WTC11 (cell line): ENCODE measurements at regions not wholly inside any gene's neighbourhood (a gene's known extent, or its start where the extent isn't known, plus 50 kb on each side); places are given as distances from the start of the nearest gene placed in this dataset.
A peak's percentile ranks its signal among the peaks of the same experiment; 100 is the strongest.
"Not testable (repeated sequence)": the region's sequence is repeated elsewhere in the genome, so short reads cannot be mapped to it uniquely, and the experiment has no call there.

Experiments
- ATAC-seq: fragments of 200-7000 bp; cut with Tn5 transposase; 2 replicates; pipeline ENCODE4 v1.10.0; 2021; ENCODE audit warnings: mild to moderate bottlenecking, moderate library complexity
- CTCF ChIA-PET: fragments of 300-600 bp; sonication (Branson Sonifier 250); formaldehyde crosslinking; loops from one replicate; lab custom pipeline; 2021; ENCODE audit warnings: antibody characterized with exemption; lab: Charles Lee
- POLR2A ChIA-PET: fragments of 350-600 bp; sonication (Branson Sonifier 250); formaldehyde crosslinking; loops from one replicate; lab custom pipeline; 2021; ENCODE audit warnings: antibody characterized with exemption; lab: Charles Lee
- DNase-seq: peaks from one replicate; pipeline ENCODE4 v3.0.0; 2021; ENCODE audit warnings: low spot score
- H3K27ac Mint-ChIP-seq: 2 replicates; pipeline ENCODE4 v1.8.0; 2021; ENCODE audit warnings: mixed read lengths
- H3K27me3 Mint-ChIP-seq: 2 replicates; pipeline ENCODE4 v1.8.0; 2021; ENCODE audit warnings: low read depth, mild to moderate bottlenecking, moderate library complexity, mixed read lengths
- H3K36me3 Mint-ChIP-seq: 2 replicates; pipeline ENCODE4 v1.8.0; 2021; ENCODE audit warnings: mixed read lengths
- H3K4me1 Mint-ChIP-seq: 2 replicates; pipeline ENCODE4 v1.8.0; 2022; ENCODE audit warnings: mixed read lengths
- H3K4me3 Mint-ChIP-seq: 2 replicates; pipeline ENCODE4 v1.8.0; 2021; ENCODE audit warnings: mild to moderate bottlenecking, moderate library complexity, mixed read lengths
- H3K9me3 Mint-ChIP-seq: 2 replicates; pipeline ENCODE4 v1.8.0; 2021; ENCODE audit warnings: mixed read lengths
- ATF2 ChIP-seq: sonication (generic); formaldehyde crosslinking; IDR thresholded peaks from 2 replicates; pipeline ENCODE4 v1.8.1; 2022; ENCODE audit warnings: low read depth, missing genetic modification reagents, borderline replicate concordance
- ATF3 ChIP-seq: sonication (generic); formaldehyde crosslinking; conservative IDR thresholded peaks from 2 replicates; pipeline ENCODE4 v1.8.1; 2022; ENCODE audit warnings: mild to moderate bottlenecking, missing genetic modification reagents
- E2F5 ChIP-seq: sonication (generic); formaldehyde crosslinking; IDR thresholded peaks from 2 replicates; pipeline ENCODE4 v1.8.1; 2022; ENCODE audit warnings: mild to moderate bottlenecking, moderate library complexity, missing genetic modification reagents
- FOXK1 ChIP-seq: sonication (generic); formaldehyde crosslinking; IDR thresholded peaks from 2 replicates; pipeline ENCODE4 v1.8.0; 2022; ENCODE audit warnings: mild to moderate bottlenecking, moderate library complexity, missing genetic modification reagents
- HMGA2 ChIP-seq: fragments of 250-450 bp; sonication (Bioruptor Pico); IDR thresholded peaks from 2 replicates; pipeline ENCODE4 v1.4.0; 2021; ENCODE audit warnings: mild to moderate bottlenecking, moderate library complexity
- USF2 ChIP-seq: sonication (generic); formaldehyde crosslinking; IDR thresholded peaks from 2 replicates; pipeline ENCODE4 v1.8.1; 2023; ENCODE audit warnings: mild to moderate bottlenecking, missing genetic modification reagents, moderate library complexity
- ZNF121 ChIP-seq: sonication (generic); formaldehyde crosslinking; IDR thresholded peaks from 2 replicates; pipeline ENCODE4 v1.8.0; 2023; ENCODE audit warnings: missing genetic modification reagents
- ZNF317 ChIP-seq: sonication (generic); formaldehyde crosslinking; IDR thresholded peaks from 2 replicates; pipeline ENCODE4 v1.8.1; 2023; ENCODE audit warnings: low read depth, mild to moderate bottlenecking, moderate library complexity, missing genetic modification reagents, borderline replicate concordance
- TF ChIP-seq, protein P1 (sequence below): sonication (generic); formaldehyde crosslinking; IDR thresholded peaks from 2 replicates; pipeline ENCODE4 v1.8.1; 2023; ENCODE audit warnings: mild to moderate bottlenecking, missing genetic modification reagents, borderline replicate concordance

- TF ChIP-seq USF2 (CRISPR knock-in tag) (no peak), ATF2 (CRISPR knock-in tag) (no peak), FOXK1 (CRISPR knock-in tag) (no peak), ZNF121 (CRISPR knock-in tag) (no peak)
Measured at GRCh38 chr14:45939572-45939971, 686.6 kb upstream of the MIS18BP1 start (continued).

GRCh38 chr14:45919995-45920394 is 667.0 kb upstream of the MIS18BP1 start:
- H3K27ac Mint-ChIP-seq, DNase-seq, CTCF ChIA-PET, H3K27me3 Mint-ChIP-seq, H3K4me3 Mint-ChIP-seq, ATAC-seq, H3K4me1 Mint-ChIP-seq, POLR2A ChIA-PET: not testable (repeated sequence)
- Mint-ChIP-seq H3K36me3 (peaks cover 19% of the 10 kb centered on the region), H3K9me3 (peaks cover 46% of the 10 kb centered on the region)

DNA sequence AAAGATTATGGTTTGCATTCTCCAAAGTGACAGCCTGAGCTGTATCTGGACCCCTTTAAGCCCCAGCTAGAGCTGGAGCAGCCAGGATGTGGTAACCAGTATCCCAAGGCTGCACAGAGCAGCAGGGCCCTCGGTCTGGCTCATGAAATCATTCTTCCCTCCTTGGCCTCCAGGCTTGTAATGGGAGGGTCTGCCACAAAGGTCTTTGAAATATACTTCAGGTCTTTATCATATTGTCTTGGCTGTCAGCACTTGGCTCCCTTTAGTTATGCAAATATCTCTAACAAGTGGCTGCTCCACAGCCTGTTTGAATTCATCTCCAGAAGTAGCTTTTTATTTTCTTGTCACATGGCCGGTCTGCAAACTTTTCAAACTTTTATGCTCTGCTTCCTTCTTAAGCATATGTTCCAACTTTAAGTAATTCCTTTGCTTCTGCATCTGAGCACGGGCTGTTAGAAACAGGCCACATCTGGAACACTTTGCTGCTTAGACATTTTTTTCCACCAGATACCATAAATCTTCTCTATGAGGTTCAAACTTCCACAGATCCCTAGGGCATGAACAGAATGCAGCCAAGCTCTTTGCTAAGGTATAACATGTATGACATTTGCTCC is 663.4 kb upstream of the MIS18BP1 start:
- ATAC-seq (peak; percentile 46; the same call in 1 of the 2 replicates), DNase-seq (no peak)
- Mint-ChIP-seq H3K9me3 (peaks cover 63% of the 10 kb centered on the region), H3K4me1 (peaks cover 6% of the 10 kb centered on the region), H3K27me3 (no peaks in the 10 kb centered on the region), H3K36me3 (peaks cover 32% of the 10 kb centered on the region)
- CTCF ChIA-PET: no interaction called here
- TF ChIP-seq E2F5 (CRISPR knock-in tag) (no peak), ZNF317 (no peak), ATF3 (CRISPR knock-in tag) (no peak)
- TF ChIP-seq, all 79 proteins: peak for 0
- POLR2A ChIA-PET: interaction anchor here (1.4 kb wide), 1 partner anchor 15 kb away, joined by 5 read pairs; no protein-coding TSS in a partner anchor
- Mint-ChIP-seq H3K27ac (no peak overlapping the region), H3K4me3 (no peak overlapping the region)

- Mint-ChIP-seq H3K4me3 (no peak overlapping the region), H3K27ac (no peak overlapping the region)
- DNase-seq: no peak
- ATAC-seq: no peak
- peak; percentile 96 for TF ChIP-seq HMGA2
- TF ChIP-seq, protein P1, sequence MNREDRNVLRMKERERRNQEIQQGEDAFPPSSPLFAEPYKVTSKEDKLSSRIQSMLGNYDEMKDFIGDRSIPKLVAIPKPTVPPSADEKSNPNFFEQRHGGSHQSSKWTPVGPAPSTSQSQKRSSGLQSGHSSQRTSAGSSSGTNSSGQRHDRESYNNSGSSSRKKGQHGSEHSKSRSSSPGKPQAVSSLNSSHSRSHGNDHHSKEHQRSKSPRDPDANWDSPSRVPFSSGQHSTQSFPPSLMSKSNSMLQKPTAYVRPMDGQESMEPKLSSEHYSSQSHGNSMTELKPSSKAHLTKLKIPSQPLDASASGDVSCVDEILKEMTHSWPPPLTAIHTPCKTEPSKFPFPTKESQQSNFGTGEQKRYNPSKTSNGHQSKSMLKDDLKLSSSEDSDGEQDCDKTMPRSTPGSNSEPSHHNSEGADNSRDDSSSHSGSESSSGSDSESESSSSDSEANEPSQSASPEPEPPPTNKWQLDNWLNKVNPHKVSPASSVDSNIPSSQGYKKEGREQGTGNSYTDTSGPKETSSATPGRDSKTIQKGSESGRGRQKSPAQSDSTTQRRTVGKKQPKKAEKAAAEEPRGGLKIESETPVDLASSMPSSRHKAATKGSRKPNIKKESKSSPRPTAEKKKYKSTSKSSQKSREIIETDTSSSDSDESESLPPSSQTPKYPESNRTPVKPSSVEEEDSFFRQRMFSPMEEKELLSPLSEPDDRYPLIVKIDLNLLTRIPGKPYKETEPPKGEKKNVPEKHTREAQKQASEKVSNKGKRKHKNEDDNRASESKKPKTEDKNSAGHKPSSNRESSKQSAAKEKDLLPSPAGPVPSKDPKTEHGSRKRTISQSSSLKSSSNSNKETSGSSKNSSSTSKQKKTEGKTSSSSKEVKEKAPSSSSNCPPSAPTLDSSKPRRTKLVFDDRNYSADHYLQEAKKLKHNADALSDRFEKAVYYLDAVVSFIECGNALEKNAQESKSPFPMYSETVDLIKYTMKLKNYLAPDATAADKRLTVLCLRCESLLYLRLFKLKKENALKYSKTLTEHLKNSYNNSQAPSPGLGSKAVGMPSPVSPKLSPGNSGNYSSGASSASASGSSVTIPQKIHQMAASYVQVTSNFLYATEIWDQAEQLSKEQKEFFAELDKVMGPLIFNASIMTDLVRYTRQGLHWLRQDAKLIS (CRISPR knock-in tag): no peak
- TF ChIP-seq, all 79 proteins: peak for 1
- POLR2A ChIA-PET: no interaction called here
- CTCF ChIA-PET: no interaction called here
- H3K4me1 Mint-ChIP-seq: no peaks in the 10 kb centered on the region
- H3K36me3 Mint-ChIP-seq: peaks cover 1% of the 10 kb centered on the region
- peaks cover 20% of the 10 kb centered on the region for H3K9me3 Mint-ChIP-seq
- H3K27me3 Mint-ChIP-seq: no peaks in the 10 kb centered on the region
Measured at GRCh38 chr14:45907782-45908181, 654.8 kb upstream of the MIS18BP1 start.
